Suppressor macrophage treated with lipopolysaccharide for 4 hours (primary cell): ENCODE measurements at regions not wholly inside any gene's neighbourhood (a gene's known extent, or its start where the extent isn't known, plus 50 kb on each side); places are given as distances from the start of the nearest gene placed in this dataset.

Experiments used
- DNase-seq: peaks from one replicate; pipeline ENCODE4 v3.0.0-alpha.2; 2020

DNA sequence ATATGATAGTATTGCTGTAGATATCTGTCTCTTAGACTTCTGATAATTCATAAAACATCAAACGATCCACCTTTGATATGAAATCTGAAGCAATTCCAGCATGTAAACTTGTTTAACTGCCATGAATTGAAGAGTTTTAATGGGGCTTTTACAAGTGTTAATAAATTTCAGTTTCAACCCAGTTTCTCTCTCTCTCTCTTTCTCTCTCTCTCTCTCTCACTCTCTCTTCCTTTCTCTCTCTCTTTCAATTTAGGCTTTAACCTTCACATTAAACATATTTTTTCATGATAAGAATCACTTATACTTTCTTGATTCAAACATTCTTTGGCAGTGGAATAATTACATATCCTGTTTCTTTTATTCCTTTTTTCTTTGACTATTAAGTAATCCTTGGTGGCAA lies 296.1 kb downstream of the EPHA4 start:
- DNase-seq = no peak

DNA sequence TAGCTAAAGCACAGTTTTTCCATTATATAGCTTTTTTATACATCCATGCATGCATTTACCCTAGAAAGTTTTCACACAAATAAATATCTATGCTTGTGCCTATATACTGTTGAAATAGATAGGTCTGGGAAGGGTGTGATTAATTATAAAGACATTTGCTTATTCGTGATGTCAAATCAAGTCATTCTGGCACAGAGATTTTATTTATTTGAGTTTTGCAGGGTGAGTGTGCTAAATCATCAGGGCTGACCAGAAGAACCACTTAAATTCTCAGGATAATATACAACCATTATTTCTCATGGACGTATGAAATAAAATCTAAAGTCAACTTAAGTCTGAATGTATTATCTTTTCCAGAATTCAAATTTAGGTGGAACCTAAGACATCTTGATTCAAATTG lies 295.5 kb downstream of the EPHA4 start:
- DNase-seq = no peak

GRCh38 chr2:221282386-221282785 lies 289.7 kb downstream of the EPHA4 start:
- DNase-seq = no peak

- peak; percentile 7 for DNase-seq
Observed at GRCh38 chr2:221283896-221284545, 288.1 kb downstream of the EPHA4 start.

DNA sequence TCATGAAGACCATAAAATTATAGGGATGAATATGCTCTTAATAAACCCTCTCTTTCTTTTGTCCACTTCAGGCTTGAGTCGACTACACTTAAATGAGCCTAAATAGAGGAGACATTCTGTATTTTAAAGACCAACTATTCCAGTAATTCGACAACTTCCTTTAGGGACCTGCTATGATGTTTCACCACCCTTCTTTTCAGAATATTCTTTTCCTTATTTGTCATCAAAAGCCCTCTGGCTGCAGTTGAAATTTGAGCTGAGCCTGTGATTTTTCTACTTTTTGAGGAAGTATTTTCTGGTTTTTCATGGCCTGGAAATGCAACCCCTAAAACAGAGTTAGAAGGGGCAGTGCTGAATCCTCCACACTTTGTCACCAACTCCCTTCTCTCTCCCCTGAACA lies 287.0 kb downstream of the EPHA4 start:
- DNase-seq = no peak

DNA sequence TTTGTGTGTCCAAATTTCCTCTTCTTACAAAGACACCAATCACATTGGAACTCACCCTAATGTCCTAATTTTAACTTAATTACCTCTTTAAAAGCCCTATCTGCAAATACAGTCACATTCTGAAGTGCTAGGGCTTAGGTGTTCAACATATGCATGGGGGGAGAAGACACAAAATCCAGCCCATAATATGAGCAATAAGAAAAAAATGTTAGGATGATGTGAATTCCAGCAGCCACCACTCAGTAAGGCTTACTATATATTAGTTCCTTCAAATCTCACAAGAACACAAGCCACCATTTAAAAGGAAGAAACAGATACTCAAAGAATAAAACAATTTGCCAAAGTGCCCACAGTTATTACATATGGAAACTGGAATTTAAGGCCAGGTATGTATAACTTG lies 285.7 kb downstream of the EPHA4 start:
- no peak for DNase-seq

DNA sequence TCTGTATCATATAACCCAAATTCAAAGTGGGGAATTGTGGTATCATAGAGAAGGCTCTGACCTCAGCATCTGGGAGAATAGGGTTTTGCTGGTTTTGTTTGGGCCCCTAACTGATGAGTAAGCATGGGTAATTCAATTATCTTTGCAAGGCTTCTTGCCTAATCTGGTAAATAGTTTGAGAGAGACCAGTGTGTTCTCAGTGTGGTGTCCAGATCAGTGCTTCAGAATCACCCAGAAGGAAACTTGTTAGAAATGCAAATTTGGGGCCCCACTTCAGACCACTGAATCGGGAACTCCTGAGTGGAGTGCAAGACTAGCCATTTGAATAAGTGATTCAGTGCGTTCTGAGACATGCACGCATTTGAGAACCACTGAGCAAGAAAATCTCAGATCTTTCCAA lies 282.7 kb downstream of the EPHA4 start:
- DNase-seq = no peak

GRCh38 chr2:221289846-221290245 lies 282.3 kb downstream of the EPHA4 start:
- DNase-seq = no peak

- DNase-seq = no peak
Observed at GRCh38 chr2:221293949-221294742, 278.0 kb downstream of the EPHA4 start.

DNA sequence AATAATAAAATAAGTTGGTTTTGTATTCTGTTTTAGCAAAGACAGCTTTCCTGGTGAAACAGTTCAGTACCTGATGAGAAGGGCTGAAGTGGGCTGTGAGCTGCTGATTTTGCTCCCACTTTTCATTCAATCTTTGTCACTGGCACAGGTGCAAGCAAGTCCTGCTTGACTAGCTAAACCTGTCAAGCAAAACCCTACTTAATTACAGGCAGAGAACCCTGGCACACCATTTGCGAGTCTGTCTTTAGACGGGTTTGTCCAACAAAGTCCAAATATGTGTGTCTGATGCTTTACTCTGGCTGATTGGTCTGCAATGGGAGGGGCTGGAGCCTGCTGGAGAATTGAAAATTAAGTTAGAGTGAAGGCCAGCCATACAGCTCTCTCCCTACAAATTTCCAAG lies 267.2 kb downstream of the EPHA4 start:
- DNase-seq = no peak

GRCh38 chr2:221308507-221309066 lies 263.5 kb downstream of the EPHA4 start:
- no peak for DNase-seq

DNA sequence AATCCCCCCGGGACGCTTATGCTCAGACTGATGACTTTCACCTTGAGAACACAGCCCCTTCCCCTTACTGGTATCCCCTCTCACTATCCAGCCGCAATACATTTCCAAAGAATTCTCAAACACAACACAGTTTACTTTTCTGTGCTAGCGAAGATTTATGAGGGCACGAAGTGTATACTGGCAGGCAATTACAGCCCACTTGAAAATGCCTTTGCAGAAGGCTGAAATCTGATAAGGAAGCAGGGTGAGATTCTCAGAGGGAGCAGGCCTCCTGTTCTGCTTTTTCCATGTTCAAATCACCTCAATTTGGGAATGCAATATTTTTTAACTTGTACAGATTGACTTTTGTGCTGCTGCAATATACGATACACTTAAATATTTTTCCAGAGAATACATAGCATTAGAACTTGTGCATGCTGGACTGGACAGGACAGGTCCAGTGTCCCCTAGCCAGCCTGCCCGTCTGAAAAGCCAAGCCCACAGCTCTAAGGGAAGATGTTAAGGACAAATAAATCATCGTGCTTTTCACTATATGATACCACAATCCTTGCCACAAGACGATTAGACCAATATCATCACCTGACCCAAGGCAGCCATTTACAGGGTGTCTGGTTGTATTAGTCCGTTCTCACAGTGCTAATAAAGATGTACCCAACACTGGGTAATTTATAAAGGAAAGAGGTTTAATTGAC lies 262.1 kb downstream of the EPHA4 start:
- no peak for DNase-seq

- no peak for DNase-seq
Observed at GRCh38 chr2:221310730-221311129, 261.4 kb downstream of the EPHA4 start.

- no peak for DNase-seq
Observed at GRCh38 chr2:221312634-221313033, 259.5 kb downstream of the EPHA4 start.

DNA sequence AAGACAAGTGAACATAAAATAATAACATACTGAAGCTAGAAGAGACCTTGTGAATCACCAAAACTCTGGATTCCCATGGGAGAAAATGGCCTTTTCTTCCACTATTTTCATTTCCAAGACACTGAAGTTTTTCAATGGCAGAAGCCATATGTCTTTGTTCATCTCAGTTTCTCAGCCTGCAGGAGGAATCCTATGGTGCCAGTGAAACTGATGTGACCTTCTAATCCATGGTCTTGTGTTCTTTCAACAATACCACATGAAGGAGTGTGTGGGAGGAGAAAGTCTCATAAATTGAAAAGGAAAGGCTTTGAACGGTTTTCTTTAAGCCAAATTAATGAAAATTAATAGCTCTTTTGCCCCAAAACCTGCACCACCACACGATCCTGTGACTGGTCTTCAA lies 257.3 kb downstream of the EPHA4 start:
- DNase-seq = no peak

DNA sequence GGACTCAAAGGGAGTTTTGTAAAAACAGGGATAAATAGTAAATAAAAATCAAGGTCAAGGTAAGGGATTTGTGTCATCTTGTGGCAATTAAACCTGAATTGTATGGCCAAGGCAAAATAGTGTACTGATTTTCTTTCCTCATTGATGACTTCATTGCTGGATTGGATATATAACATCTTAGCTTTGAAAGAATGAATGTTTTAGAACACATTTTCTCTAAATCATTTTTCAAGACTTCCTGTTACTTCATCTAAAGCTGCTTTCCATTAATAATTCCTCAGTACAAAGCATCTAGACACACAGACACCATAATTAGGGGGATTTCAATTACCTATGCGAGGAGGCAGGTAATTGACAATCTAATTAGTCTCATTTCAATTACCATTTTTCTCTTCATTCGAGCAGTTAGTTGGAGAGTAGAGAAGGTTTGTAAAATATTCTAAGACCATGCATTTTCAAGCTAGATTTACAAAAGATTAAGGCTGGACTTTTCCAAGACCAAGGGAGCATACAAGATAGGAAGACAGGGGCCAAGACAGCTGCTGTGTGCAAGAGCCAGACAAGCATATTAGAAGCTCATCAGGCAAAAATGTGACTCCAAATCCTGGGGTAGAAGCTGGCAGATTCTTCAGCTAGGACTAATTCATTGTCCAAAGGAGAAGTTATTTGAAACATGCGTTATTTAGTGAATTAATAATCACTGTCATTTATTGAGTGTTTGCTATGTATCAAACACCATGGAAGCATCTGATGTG lies 253.6 kb downstream of the EPHA4 start:
- no peak for DNase-seq

- DNase-seq = no peak
Observed at GRCh38 chr2:221322741-221323140, 249.4 kb downstream of the EPHA4 start.

DNA sequence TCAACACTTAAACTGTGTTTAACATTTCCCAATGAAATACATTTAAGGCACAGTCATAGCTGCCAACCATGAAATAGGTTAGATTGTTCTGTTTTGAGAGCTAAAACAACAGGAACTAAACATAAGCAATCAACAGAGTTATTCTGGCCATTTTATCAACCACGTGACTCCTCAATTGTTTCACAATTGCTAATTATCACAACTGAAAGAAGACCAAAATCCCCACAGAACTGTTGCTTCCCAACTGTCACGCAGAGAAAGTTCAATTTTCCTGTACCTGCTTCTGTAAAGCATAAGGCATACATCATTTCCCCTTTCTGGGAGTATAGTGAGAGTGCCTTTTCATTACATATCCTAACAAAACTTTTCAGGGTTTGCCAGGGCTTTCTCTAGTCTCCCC lies 248.6 kb downstream of the EPHA4 start:
- DNase-seq = no peak

GRCh38 chr2:221330436-221330835 lies 241.7 kb downstream of the EPHA4 start:
- no peak for DNase-seq

DNA sequence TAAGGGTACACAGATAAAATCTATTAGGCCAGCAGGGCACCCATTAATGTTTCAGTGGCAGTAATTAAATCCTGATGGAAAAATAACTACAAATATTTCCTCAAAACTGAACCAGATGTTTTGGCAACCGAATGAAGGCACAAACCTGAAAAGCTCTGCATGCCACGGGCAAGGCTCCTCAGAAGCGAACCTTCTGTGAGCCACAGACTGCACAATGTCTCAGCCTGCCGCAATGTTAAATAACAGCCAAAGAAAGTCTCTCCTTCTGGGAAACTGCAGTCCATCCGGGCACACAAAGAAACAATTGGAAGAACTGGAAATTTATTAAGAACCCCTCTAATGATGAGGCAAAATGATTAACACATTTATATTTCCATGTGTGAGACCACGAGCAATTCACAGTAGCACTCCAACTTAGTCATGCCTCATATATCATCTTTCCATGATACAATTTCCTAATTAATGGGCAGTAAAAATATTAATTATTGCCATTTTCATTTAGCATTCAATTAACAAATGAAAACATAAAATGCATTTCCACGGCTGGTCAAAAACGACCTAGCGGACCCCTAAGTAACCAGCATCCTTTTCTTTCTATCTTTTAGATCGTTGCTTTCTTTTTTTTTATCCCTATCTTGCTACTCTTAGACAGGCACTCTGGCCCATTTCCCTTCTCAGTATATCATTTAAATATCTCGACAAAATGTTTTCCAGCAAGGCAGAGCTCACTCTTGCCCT lies 237.5 kb downstream of the EPHA4 start:
- DNase-seq = no peak

GRCh38 chr2:221335219-221335752 lies 236.8 kb downstream of the EPHA4 start:
- DNase-seq = no peak

- no peak for DNase-seq
Observed at GRCh38 chr2:221336967-221337366, 235.1 kb downstream of the EPHA4 start.
